Ishikawa (cell line): ENCODE measurements at regions not wholly inside any gene's neighbourhood (a gene's known extent, or its start where the extent isn't known, plus 50 kb on each side); places are given as distances from the start of the nearest gene placed in this dataset.

Experiments used
- CEBPB ChIP-seq: IDR thresholded peaks from 2 replicates; pipeline ENCODE4 v1.6.1; 2012
- EGR1 ChIP-seq: IDR thresholded peaks from 2 replicates; pipeline ENCODE4 v1.6.1; 2012
- EP300 ChIP-seq: IDR thresholded peaks from 2 replicates; pipeline ENCODE4 v1.6.1; 2012; ENCODE audit warnings: borderline replicate concordance
- TAF1 ChIP-seq: IDR thresholded peaks from 2 replicates; pipeline ENCODE4 v1.6.1; 2012; ENCODE audit warnings: low read depth, mild to moderate bottlenecking
- USF1 ChIP-seq: IDR thresholded peaks from 2 replicates; pipeline ENCODE4 v1.6.1; 2012
- YY1 ChIP-seq: IDR thresholded peaks from 2 replicates; pipeline ENCODE4 v1.6.1; 2012; ENCODE audit warnings: low read depth
- TF ChIP-seq, protein P1 (sequence below): IDR thresholded peaks from 2 replicates; pipeline ENCODE4 v1.6.1; 2012

GRCh38 chr1:195769461-195769860, 838.8 kb downstream of the KCNT2 start:
- TF ChIP-seq EP300 (no peak), TAF1 (no peak), CEBPB (no peak), YY1 (no peak), EGR1 (no peak), USF1 (no peak)
- TF ChIP-seq, protein P1, sequence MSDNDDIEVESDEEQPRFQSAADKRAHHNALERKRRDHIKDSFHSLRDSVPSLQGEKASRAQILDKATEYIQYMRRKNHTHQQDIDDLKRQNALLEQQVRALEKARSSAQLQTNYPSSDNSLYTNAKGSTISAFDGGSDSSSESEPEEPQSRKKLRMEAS: no peak
